Activated T-helper 1 cell treated with anti-CD3 and anti-CD28 coated beads, Interleukin-12 subunit alpha, Interleukin-12 subunit beta, Interleukin-2, Interleukin-4 antibody, amounts not matched to agents 30 ng/mL and 10 ng/mL and 1 ng/mL, durations not matched to agents 14 hours and 24 hours and 36 hours (primary cell): ENCODE measurements at regions not wholly inside any gene's neighbourhood (a gene's known extent, or its start where the extent isn't known, plus 50 kb on each side); places are given as distances from the start of the nearest gene placed in this dataset.

Source experiments
- DNase-seq: peaks from one replicate; pipeline ENCODE4 v3.0.0; 2021; ENCODE audit warnings: low spot score
- H3K27ac Mint-ChIP-seq: one replicate; pipeline ENCODE4 v1.8.0; 2021; ENCODE audit warnings: mild to moderate bottlenecking, mixed read lengths
- H3K27me3 Mint-ChIP-seq: one replicate; pipeline ENCODE4 v1.8.0; 2022; ENCODE audit warnings: mild to moderate bottlenecking, moderate library complexity, mixed read lengths; ENCODE audit not compliant: insufficient read depth
- H3K36me3 Mint-ChIP-seq: one replicate; pipeline ENCODE4 v1.8.0; 2021; ENCODE audit warnings: low read depth, mixed read lengths
- H3K4me1 Mint-ChIP-seq: one replicate; pipeline ENCODE4 v1.8.0; 2021; ENCODE audit warnings: low read depth, mixed read lengths
- H3K4me3 Mint-ChIP-seq: one replicate; pipeline ENCODE4 v1.8.0; 2021; ENCODE audit warnings: mild to moderate bottlenecking, moderate library complexity, mixed read lengths
- H3K9me3 Mint-ChIP-seq: one replicate; pipeline ENCODE4 v1.8.0; 2021; ENCODE audit warnings: mixed read lengths
- intact Hi-C: fragments of 100-400 bp; cut with micrococcal nuclease; formaldehyde crosslinking; loops from one replicate; pipeline ENCODE4 v1.15.1; 2024

DNA sequence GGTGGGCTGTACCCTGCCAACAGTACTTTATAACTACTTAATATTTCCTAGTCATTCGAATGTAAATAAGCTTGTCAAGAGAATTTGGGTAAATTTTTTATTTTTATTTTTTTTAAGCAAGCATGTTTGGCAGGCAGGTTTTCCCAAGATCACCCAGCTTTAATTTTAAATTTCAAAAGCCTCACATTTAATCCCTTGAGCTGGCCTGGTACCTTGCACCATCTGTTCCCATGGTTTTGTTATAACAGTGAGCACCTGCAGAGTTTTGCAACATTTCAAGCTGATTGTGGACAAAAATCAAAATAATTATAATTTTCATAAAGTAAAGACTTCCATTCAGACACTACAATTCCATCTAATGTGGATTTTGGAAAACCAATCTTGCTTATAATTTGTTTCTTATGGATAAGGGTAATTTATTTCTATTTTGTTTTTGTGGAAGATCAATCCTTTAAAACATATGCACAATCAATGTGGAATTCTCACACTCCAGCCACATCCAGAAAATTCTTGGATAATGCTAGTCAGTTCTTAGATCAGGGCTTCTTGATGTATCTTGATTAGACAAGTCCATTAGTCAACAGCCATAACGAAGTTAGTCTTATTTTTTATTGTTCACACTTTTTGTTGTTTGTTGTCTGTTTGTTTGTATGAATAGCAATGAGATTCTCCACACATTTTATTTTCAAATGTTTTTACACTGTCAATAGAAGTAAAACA is 689.3 kb downstream of the NR4A2 start:
- DNase-seq = no peak
- no peak overlapping the region for H3K27ac Mint-ChIP-seq
- H3K4me3 Mint-ChIP-seq = no peak overlapping the region
- intact Hi-C loops = no loop called here
- no peaks in the 10 kb centered on the region for H3K36me3 Mint-ChIP-seq
- no peaks in the 10 kb centered on the region for H3K4me1 Mint-ChIP-seq
- no peaks in the 10 kb centered on the region for H3K27me3 Mint-ChIP-seq
- H3K9me3 Mint-ChIP-seq = no peaks in the 10 kb centered on the region

DNA sequence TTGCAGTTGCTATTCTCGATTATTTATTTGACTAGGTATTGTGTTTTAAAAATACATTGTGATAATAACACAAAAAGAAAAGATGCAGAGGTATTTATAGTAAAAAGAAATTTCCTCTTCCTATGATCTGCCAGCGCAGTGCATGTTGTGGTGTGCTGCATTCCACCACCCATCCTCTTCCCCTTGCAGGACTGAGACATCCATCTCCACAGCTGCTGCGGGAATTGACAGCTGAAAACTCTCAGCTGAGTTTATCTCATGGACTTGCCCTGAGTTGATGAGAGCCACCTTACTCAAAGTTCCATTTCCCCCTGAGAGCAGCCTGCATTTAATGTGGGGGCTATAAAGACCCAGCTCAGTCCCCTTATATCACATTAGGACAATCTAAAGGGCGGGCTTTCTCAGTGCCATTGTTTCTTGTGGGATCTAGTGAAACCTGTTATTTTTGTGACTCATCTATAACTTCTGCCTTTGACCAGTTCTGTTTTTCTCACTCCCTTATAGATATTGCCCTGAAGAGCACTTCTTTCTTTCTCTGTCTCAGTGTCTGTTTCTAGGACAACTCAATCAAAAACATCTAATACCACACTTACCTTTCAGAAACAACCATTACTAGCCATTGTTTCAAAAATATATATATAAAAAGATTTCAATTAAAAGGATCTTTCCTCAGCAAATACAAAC is 698.5 kb downstream of the NR4A2 start:
- Mint-ChIP-seq H3K4me1 (no peaks in the 10 kb centered on the region), H3K9me3 (no peaks in the 10 kb centered on the region)
- intact Hi-C loops = no loop called here

DNA sequence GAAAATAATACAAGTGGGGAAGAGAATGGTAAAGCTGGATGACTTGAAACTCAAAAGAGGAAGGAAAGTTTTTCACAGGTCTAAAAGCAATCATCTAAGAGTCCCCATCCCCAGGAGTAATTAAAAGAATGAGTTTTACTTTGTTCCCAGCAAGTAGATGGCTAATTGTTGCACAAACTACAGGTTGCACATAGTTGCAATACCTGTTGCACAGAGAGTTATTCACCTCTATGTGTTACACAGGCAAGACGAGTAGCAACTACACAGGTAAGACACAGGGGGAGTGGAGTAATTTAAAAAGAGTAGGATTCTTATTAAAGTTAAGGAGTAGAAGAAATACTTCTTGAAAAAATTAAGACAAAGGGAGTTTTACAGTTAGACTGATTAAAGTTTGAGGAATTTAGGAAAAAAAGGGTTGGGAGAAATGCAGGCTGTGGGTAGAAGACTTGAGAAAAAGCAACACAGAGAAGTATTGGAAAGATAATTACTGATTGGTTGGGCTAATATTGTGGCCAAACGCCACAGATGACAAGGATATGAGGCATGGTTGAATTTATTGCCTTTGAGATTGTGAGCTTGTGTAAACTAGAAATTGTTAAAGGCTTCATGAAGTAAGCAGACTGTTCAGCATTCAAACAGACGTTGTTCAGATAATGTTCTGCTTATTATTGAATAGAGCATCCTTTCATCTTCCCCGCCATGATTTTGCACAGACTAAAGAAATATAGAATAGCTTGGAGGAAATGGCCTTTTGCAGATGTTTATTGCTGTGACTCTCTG is 699.3 kb downstream of the NR4A2 start:
- Mint-ChIP-seq H3K36me3 (no peaks in the 10 kb centered on the region), H3K27ac (no peak overlapping the region), H3K27me3 (no peaks in the 10 kb centered on the region), H3K4me1 (no peaks in the 10 kb centered on the region), H3K9me3 (no peaks in the 10 kb centered on the region), H3K4me3 (no peak overlapping the region)
- intact Hi-C loops = no loop called here
- no peak for DNase-seq

More for the DNA sequence above, 698.5 kb downstream of the NR4A2 start:
- Mint-ChIP-seq H3K27ac (no peak overlapping the region), H3K27me3 (no peaks in the 10 kb centered on the region), H3K4me3 (no peak overlapping the region), H3K36me3 (no peaks in the 10 kb centered on the region)
- DNase-seq = no peak

DNA sequence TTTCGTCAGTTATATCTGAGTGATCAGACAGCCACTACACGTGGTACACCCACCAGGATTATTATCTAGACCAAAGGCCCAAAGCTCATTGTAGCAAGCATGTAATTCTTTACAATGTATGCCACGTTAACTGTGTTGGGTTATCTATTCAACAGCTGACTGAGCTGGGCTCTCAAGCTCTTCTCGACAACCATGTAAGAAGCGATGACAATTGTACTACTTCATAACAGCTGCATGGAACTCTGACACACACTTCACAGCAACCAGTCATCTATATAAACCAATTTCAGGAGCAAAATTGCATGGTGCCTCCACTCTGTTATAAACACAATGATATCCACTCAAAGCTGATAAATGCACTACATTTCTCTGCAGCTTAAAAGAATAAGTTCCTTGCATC is 701.8 kb downstream of the NR4A2 start:
- no peak overlapping the region for H3K27ac Mint-ChIP-seq
- DNase-seq = no peak
- H3K27me3 Mint-ChIP-seq = no peaks in the 10 kb centered on the region
- intact Hi-C loops = no loop called here
- no peak overlapping the region for H3K4me3 Mint-ChIP-seq
- no peaks in the 10 kb centered on the region for H3K36me3 Mint-ChIP-seq
- no peaks in the 10 kb centered on the region for H3K9me3 Mint-ChIP-seq
- no peaks in the 10 kb centered on the region for H3K4me1 Mint-ChIP-seq

DNA sequence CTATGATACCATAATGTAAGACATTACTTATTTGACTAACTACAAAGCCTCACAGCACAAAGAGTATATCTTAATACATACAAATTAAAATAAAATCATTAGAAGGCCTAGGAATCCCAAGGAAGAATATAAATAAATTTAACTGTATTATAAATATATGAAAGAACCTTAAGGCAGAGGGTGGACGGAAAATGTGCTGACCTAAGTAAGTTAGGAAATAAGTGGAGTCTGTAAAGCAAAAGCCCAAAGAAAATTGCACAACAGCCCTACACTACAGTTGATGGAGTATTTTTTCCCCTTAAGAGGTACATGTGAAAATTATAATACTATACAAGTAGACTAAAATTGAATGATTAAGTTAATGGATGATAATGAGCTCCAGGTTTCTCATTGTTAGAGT is 710.1 kb downstream of the NR4A2 start:
- no peaks in the 10 kb centered on the region for H3K4me1 Mint-ChIP-seq

DNA sequence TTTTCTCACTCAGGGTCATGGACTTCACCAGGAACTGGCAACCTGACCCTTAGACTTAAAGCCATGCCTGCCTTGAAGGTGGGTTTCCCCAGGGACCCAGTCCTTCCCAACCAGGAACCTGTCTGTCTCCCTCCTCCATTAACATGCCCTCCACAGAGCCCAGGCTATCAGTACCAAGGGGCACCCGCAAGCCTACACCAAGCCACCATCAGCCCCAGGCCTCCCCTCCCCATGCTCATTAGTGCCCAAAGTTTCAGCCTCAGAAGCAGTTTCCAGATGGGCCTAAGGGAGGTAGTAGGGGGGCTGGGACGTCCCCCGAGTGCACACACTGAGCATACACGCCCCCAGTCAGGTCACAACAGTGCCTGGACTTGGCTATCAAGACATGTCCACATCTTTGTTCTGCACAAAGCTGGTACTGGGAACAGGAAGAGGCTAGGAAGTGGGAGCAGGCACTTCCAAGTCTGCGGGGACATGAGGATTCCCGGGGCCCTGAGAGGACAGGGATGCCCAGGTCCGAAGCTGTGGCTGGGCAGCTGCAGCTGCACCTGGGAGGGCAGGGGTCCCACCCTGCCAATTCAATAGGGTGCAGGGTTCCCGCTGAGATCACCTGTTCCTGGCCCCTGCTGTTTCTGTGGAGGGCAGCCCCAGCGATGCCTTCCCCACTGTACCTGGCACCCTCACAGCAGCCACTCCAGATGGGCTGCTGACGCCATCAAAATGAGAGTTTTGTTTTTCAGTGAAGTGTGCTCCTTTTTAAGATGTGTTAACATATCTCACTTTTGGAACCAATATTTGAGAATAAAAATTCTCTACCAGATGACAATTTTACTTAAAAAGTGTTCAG is 731.4 kb downstream of the NR4A2 start:
- no peak for DNase-seq
- Mint-ChIP-seq H3K4me1 (no peaks in the 10 kb centered on the region), H3K36me3 (no peaks in the 10 kb centered on the region), H3K4me3 (no peak overlapping the region), H3K9me3 (peaks cover 5% of the 10 kb centered on the region), H3K27me3 (no peaks in the 10 kb centered on the region), H3K27ac (no peak overlapping the region)
- intact Hi-C loops = no loop called here

More for the DNA sequence above, 710.1 kb downstream of the NR4A2 start:
- Mint-ChIP-seq H3K4me3 (no peak overlapping the region), H3K27ac (no peak overlapping the region), H3K9me3 (no peaks in the 10 kb centered on the region), H3K36me3 (no peaks in the 10 kb centered on the region), H3K27me3 (no peaks in the 10 kb centered on the region)
- intact Hi-C loops = no loop called here
- no peak for DNase-seq

DNA sequence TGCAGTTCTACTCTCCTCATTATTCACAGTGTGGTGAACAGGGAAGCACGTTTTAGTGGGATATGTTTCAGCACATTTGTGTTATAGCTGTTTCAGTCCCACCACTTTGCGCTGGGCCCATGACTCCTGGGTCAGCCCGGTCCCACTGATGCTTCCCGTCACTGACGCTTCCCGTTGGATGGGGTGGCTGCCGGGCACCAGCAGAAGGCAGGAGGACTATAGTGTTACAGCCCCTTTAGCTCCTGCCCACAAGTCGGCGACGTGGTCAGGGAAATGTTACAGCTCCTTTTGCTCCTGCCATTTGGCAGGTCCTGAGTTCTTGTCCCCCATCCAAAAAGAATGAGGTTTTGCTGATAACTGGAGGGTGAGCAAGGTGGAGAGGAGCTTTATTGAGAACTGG is 732.2 kb downstream of the NR4A2 start:
- Mint-ChIP-seq H3K27me3 (no peaks in the 10 kb centered on the region), H3K9me3 (peaks cover 5% of the 10 kb centered on the region), H3K27ac (no peak overlapping the region), H3K4me3 (no peak overlapping the region), H3K4me1 (no peaks in the 10 kb centered on the region), H3K36me3 (no peaks in the 10 kb centered on the region)
- intact Hi-C loops = no loop called here
- DNase-seq = no peak

DNA sequence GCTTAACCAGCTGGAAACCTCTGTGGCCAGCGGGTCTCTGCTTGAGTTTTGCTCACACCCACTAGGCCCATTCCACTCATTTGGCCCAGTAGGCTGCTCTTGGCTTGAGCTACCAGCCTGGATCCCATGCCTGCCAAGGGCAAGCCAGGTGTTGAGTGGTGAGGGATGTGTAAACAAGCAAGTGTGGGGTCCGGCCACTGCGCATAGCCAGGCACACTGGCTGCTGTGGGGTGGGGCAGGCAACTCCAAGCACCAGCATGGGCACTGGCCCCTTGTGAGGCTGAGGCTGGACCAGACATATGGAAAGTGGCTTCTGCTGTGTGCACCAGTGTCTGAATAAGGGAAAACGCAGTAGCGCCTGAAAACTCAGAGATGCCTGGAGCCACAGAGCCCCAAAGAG is 732.7 kb downstream of the NR4A2 start:
- H3K36me3 Mint-ChIP-seq = no peaks in the 10 kb centered on the region
- no peaks in the 10 kb centered on the region for H3K4me1 Mint-ChIP-seq
- H3K9me3 Mint-ChIP-seq = peaks cover 5% of the 10 kb centered on the region
- DNase-seq = no peak
- H3K27ac Mint-ChIP-seq = no peak overlapping the region
- H3K27me3 Mint-ChIP-seq = no peaks in the 10 kb centered on the region
- intact Hi-C loops = no loop called here
- H3K4me3 Mint-ChIP-seq = no peak overlapping the region

DNA sequence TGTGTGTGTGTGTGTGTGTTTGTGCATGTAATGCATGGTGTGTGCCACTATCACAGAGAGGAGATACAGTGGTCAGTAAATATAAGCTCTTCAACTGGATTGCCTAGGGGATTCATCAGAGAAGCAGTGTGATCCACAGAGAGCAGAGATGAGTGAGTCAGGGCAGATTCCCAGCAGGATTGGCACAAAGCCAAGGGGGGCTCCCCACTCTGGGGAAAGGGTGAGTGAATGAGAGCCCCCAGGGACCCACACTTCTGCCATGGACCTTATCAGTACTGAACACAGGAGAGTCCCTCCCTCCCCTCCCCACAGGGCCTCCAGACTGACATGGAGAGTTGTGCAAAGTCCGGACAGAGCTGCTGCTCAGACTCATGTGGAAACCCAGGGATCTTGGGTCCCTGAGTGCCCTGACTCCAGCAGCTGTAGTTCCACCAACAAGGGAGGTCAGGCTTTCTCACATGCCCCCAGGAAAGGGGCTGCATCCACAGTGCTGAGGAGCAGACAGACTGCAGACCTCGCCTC is 748.8 kb downstream of the NR4A2 start:
- H3K4me1 Mint-ChIP-seq = no peaks in the 10 kb centered on the region
- H3K27me3 Mint-ChIP-seq = no peaks in the 10 kb centered on the region
- no peak overlapping the region for H3K27ac Mint-ChIP-seq
- H3K9me3 Mint-ChIP-seq = no peaks in the 10 kb centered on the region
- DNase-seq = no peak
- H3K4me3 Mint-ChIP-seq = no peak overlapping the region
- intact Hi-C loops = no loop called here
- no peaks in the 10 kb centered on the region for H3K36me3 Mint-ChIP-seq

DNA sequence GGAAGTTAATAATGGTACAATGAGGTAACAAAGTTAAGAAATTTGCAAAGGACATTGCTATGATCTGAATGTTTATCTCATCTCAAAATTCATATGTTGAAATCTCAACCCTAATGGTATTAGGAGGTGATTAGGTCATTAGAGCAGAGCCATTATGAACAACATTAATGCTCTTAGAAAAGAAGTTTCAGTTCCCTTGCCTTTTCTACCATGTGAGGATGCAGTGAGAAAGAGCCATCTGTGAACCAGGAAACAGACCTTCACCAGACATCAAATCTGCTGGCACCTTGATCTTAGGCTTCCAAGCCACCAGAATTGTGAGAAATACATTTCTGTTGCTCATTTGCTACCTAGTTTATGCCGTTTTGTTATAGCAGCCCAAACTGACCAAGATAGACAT is 757.6 kb downstream of the NR4A2 start:
- Mint-ChIP-seq H3K4me1 (no peaks in the 10 kb centered on the region), H3K36me3 (no peaks in the 10 kb centered on the region), H3K9me3 (no peaks in the 10 kb centered on the region), H3K27ac (no peak overlapping the region), H3K4me3 (no peak overlapping the region), H3K27me3 (no peaks in the 10 kb centered on the region)
- intact Hi-C loops = no loop called here
- no peak for DNase-seq

DNA sequence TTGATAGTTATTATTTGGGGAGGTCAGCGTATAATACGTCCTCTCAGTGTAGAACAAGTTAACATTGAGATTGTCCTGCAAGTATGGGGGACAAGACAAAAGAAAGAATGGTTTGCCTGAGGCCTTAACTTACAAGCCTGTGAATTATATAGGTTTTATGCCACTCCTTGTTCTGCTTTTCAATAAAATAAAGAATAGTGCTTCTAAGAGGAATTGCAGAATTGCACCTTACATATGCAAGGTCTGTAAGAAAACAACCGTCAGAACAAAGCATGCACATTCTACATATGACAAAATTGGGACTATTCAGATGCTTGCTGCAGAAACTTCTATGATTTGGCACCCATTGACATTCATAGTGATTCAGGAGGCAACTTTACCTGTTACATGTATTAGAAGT is 785.0 kb downstream of the NR4A2 start:
- Mint-ChIP-seq H3K9me3 (no peaks in the 10 kb centered on the region), H3K27ac (no peak overlapping the region), H3K4me1 (no peaks in the 10 kb centered on the region), H3K36me3 (no peaks in the 10 kb centered on the region), H3K4me3 (no peak overlapping the region), H3K27me3 (no peaks in the 10 kb centered on the region)
- intact Hi-C loops = no loop called here
- no peak for DNase-seq

DNA sequence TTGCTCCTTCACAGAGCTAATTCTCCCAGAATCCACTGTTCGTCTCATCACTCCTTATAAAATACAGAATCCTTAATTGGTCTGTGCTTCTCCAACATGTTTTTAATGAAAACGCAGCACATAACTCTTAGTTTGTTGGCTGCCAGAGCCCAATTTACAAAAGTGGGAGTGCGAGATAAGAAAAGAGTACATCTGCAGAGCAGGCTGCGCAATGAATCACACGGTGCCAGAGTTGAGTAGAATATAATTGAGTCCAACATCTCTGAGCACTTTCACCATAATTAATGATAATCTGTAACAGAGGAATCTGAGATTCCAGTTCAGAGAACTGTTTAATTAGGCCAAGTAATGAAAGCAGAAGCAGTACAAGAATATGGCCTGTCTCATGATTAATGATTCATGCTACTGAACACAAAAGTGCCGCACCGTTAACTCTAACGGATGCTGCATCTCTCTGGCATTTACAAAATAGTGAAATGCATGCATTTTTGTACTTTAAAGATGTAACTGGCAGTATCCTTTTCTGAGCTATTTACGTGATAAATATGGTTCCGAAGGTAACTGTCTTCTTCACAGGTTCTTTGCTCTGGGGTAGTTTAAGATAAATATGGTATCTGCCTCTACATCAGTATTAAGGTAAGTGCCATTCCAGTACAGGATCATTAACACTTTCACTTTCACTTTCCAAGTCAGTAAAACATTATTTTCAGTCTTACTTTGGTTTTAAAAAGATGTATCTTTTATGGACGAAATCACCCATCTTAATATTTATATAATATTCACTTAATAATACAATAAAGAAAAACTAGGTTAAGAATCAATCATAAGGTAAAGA is 785.6 kb downstream of the NR4A2 start:
- DNase-seq = no peak
- Mint-ChIP-seq H3K36me3 (no peaks in the 10 kb centered on the region), H3K27me3 (no peaks in the 10 kb centered on the region), H3K4me1 (no peaks in the 10 kb centered on the region), H3K4me3 (no peak overlapping the region), H3K9me3 (no peaks in the 10 kb centered on the region), H3K27ac (no peak overlapping the region)
- intact Hi-C loops = no loop called here
